ENCODE measurements at regions not wholly inside any gene's neighbourhood (a gene's known extent, or its start where the extent isn't known, plus 50 kb on each side); places are given as distances from the start of the nearest gene placed in this dataset.
"Not testable (repeated sequence)": the region's sequence is repeated elsewhere in the genome, so short reads cannot be mapped to it uniquely, and the experiment has no call there.

DNA sequence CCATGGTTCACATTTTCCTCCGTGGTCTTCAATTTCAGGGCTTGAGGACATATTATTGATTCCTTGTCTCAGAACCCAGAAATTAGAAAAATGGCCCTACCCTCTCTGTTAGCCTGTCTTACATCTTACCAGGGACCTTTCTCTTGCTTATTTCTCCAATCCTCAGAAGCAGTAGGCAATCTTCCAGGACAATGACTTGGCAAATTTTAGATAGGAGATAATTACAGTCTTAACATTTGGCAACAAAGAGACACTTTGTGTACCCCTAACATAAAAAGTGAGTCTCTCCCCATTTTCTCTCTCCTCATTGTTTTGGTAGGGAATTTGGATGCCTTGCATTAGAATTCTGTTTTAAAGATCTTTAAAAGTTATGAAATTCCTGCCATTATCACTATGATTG lies 778.1 kb upstream of the SLIT2 start:
- Histone ChIP-seq H3K4me1 (ENCODE audit: control insufficient read depth, extremely low read depth, insufficient read depth, low read length) (no peaks in the 10 kb centered on the region), H3K9ac (replicated peaks; ENCODE audit: extremely low read depth, insufficient read depth, low read length) (no peak overlapping the region), H3K9me1 (replicated peaks; ENCODE audit: control insufficient read depth, extremely low read depth, insufficient read depth, low read length) (no peaks in the 10 kb centered on the region), H3K9me3 (replicated peaks; ENCODE audit: control insufficient read depth, insufficient read depth, low read length) (no peaks in the 10 kb centered on the region), H3K36me3 (ENCODE audit: control insufficient read depth in 2 of 2, extremely low read depth in 1 of 2, insufficient read depth in 2 of 2, low read length in 2 of 2) (no peaks in the 10 kb centered on the region), H3K79me2 (ENCODE audit: control insufficient read depth, insufficient read depth, low read length) (no peaks in the 10 kb centered on the region), H3K4me2 (ENCODE audit: insufficient read depth, low read length) (no peak overlapping the region), H2AFZ (ENCODE audit: low read depth, low read length) (no peak overlapping the region), H3K27ac (ENCODE audit: insufficient read depth, low read depth, low read length) (no peak overlapping the region), H4K20me1 (replicated peaks; ENCODE audit: control insufficient read depth, extremely low read depth, insufficient read depth, low read length) (no peaks in the 10 kb centered on the region), H3K4me3 (replicated peaks in 1 of 3; ENCODE audit: insufficient read depth in 1 of 3, low read depth in 1 of 3, low read length in 3 of 3) (no peak overlapping the region), H3K27me3 (ENCODE audit: control insufficient read depth in 2 of 2, insufficient read depth in 2 of 2, low read length in 2 of 2) (no peaks in the 10 kb centered on the region)
- dilution Hi-C loops (cut with MboI; ENCODE audit: extremely low pct_ligation_motif_present, low sequenced_read_pairs), result no loop called here
- FAIRE-seq (no peak), DNase-seq (ENCODE audit: low read depth, low spot score) (no peak)
- intact Hi-C loops (cut with micrococcal nuclease), result no loop called here
- POLR2A ChIA-PET, result no interaction called here
- CTCF ChIA-PET, result no interaction called here
- TF ChIP-seq POLR2A (IDR thresholded peaks at IDR 0.05; ENCODE audit: low read depth, low read length), result no peak
- no peak for TF ChIP-seq EZH2 (IDR thresholded peaks at IDR 0.05; ENCODE audit: borderline replicate concordance, low read depth, low read length, severe bottlenecking)
- TF ChIP-seq MYC (IDR thresholded peaks at IDR 0.05; ENCODE audit: low read depth, low read length), result no peak
- no peak for TF ChIP-seq FOS (IDR thresholded peaks at IDR 0.05; ENCODE audit: borderline replicate concordance, insufficient read depth, low read length)
- no TSS peak for BruUV-seq (replicated peaks)

DNA sequence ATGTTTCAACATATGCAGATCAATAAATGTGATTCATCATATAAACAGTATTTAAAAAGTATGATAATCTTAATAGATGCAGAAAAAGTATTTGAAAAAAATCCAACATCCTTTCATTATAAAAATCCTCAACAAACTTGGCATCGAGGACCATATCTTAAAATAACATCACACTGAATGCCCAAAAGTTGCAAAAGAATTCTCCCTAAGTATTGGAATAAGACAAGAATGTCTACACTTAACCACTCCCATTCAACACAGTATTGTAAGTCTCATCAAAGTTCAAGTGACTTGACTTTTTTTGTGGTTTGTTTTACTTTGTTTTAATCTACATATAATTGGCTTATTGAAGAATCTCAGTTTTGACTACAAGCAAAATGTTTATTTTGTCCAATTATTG lies 779.0 kb upstream of the SLIT2 start:
- CTCF ChIA-PET, result no interaction called here

DNA sequence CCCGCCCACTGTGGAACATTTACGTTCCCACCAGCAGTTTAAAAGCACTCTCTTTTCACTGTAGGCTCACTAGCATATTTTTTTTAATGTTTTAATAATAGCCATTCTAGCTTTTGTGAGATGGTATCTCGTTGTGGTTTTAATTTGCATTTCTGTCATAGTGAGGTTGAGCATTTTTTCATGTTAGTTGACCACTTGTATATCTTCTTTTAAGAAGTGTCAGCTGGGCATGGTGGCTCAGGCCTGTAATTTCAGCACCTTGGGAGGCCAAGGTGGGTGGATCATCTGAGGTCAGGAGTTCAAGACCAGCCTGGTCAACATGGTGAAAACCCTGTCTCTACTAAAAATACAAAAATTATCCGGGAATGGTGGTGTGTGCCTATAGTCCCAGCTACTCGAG lies 781.7 kb upstream of the SLIT2 start:
- H3K27ac ChIP-seq (ENCODE audit: insufficient read depth, low read depth, low read length); H3K4me2 ChIP-seq (ENCODE audit: insufficient read depth, low read length); H3K4me3 ChIP-seq (replicated peaks in 1 of 3; ENCODE audit: insufficient read depth in 1 of 3, low read depth in 1 of 3, low read length in 3 of 3); DNase-seq (ENCODE audit: low read depth, low spot score); H3K9me3 ChIP-seq (replicated peaks; ENCODE audit: control insufficient read depth, insufficient read depth, low read length); H3K27me3 ChIP-seq (ENCODE audit: control insufficient read depth in 2 of 2, insufficient read depth in 2 of 2, low read length in 2 of 2); H3K79me2 ChIP-seq (ENCODE audit: control insufficient read depth, insufficient read depth, low read length); H3K36me3 ChIP-seq (ENCODE audit: control insufficient read depth in 2 of 2, extremely low read depth in 1 of 2, insufficient read depth in 2 of 2, low read length in 2 of 2); H4K20me1 ChIP-seq (replicated peaks; ENCODE audit: control insufficient read depth, extremely low read depth, insufficient read depth, low read length); H3K4me1 ChIP-seq (ENCODE audit: control insufficient read depth, extremely low read depth, insufficient read depth, low read length); H2AFZ ChIP-seq (ENCODE audit: low read depth, low read length); dilution Hi-C loops (cut with MboI; ENCODE audit: extremely low pct_ligation_motif_present, low sequenced_read_pairs); BruUV-seq (replicated peaks); FAIRE-seq; CTCF ChIA-PET; intact Hi-C loops (cut with micrococcal nuclease); H3K9ac ChIP-seq (replicated peaks; ENCODE audit: extremely low read depth, insufficient read depth, low read length); POLR2A ChIA-PET; H3K9me1 ChIP-seq (replicated peaks; ENCODE audit: control insufficient read depth, extremely low read depth, insufficient read depth, low read length): not testable (repeated sequence)

More for the DNA sequence above, 779.0 kb upstream of the SLIT2 start:
- no TSS peak for BruUV-seq (replicated peaks)
- no peaks in the 10 kb centered on the region for H3K36me3 ChIP-seq (ENCODE audit: control insufficient read depth in 2 of 2, extremely low read depth in 1 of 2, insufficient read depth in 2 of 2, low read length in 2 of 2)
- H3K79me2 ChIP-seq (ENCODE audit: control insufficient read depth, insufficient read depth, low read length), result no peaks in the 10 kb centered on the region
- H4K20me1 ChIP-seq (replicated peaks; ENCODE audit: control insufficient read depth, extremely low read depth, insufficient read depth, low read length), result no peaks in the 10 kb centered on the region
- intact Hi-C loops (cut with micrococcal nuclease) (no loop called here), dilution Hi-C loops (cut with MboI; ENCODE audit: extremely low pct_ligation_motif_present, low sequenced_read_pairs) (no loop called here)
- POLR2A ChIA-PET, result no interaction called here
- no peak overlapping the region for H3K4me3 ChIP-seq (replicated peaks in 1 of 3; ENCODE audit: insufficient read depth in 1 of 3, low read depth in 1 of 3, low read length in 3 of 3)
- H3K27me3 ChIP-seq (ENCODE audit: control insufficient read depth in 2 of 2, insufficient read depth in 2 of 2, low read length in 2 of 2), result no peaks in the 10 kb centered on the region
- no peaks in the 10 kb centered on the region for H3K9me3 ChIP-seq (replicated peaks; ENCODE audit: control insufficient read depth, insufficient read depth, low read length)
- no peak overlapping the region for H3K4me2 ChIP-seq (ENCODE audit: insufficient read depth, low read length)
- H3K27ac ChIP-seq (ENCODE audit: insufficient read depth, low read depth, low read length), result no peak overlapping the region
- no peaks in the 10 kb centered on the region for H3K4me1 ChIP-seq (ENCODE audit: control insufficient read depth, extremely low read depth, insufficient read depth, low read length)
- H3K9me1 ChIP-seq (replicated peaks; ENCODE audit: control insufficient read depth, extremely low read depth, insufficient read depth, low read length), result no peaks in the 10 kb centered on the region
- FAIRE-seq, result no peak
- no peak overlapping the region for H2AFZ ChIP-seq (ENCODE audit: low read depth, low read length)
- H3K9ac ChIP-seq (replicated peaks; ENCODE audit: extremely low read depth, insufficient read depth, low read length), result no peak overlapping the region
- TF ChIP-seq POLR2AphosphoS5 (IDR thresholded peaks at IDR 0.05; ENCODE audit: insufficient read depth, low read depth, low read length) (no peak), GATA2 (IDR thresholded peaks at IDR 0.05; ENCODE audit: insufficient read depth, insufficient read length, low read depth, low read length) (no peak), POLR2A (IDR thresholded peaks at IDR 0.05; ENCODE audit: low read depth, low read length) (no peak), JUN (IDR thresholded peaks at IDR 0.05; ENCODE audit: borderline replicate concordance, insufficient read depth, insufficient read length, low read depth) (no peak), EZH2 (IDR thresholded peaks at IDR 0.05; ENCODE audit: borderline replicate concordance, low read depth, low read length, severe bottlenecking) (no peak), FOS (IDR thresholded peaks at IDR 0.05; ENCODE audit: borderline replicate concordance, insufficient read depth, low read length) (no peak)
- TF ChIP-seq, protein P1, sequence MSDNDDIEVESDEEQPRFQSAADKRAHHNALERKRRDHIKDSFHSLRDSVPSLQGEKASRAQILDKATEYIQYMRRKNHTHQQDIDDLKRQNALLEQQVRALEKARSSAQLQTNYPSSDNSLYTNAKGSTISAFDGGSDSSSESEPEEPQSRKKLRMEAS (IDR thresholded peaks at IDR 0.05; ENCODE audit: insufficient read depth, insufficient read length), result no peak
- TF ChIP-seq, protein P2, sequence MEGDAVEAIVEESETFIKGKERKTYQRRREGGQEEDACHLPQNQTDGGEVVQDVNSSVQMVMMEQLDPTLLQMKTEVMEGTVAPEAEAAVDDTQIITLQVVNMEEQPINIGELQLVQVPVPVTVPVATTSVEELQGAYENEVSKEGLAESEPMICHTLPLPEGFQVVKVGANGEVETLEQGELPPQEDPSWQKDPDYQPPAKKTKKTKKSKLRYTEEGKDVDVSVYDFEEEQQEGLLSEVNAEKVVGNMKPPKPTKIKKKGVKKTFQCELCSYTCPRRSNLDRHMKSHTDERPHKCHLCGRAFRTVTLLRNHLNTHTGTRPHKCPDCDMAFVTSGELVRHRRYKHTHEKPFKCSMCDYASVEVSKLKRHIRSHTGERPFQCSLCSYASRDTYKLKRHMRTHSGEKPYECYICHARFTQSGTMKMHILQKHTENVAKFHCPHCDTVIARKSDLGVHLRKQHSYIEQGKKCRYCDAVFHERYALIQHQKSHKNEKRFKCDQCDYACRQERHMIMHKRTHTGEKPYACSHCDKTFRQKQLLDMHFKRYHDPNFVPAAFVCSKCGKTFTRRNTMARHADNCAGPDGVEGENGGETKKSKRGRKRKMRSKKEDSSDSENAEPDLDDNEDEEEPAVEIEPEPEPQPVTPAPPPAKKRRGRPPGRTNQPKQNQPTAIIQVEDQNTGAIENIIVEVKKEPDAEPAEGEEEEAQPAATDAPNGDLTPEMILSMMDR (IDR thresholded peaks at IDR 0.05; ENCODE audit: extremely low read depth in 1 of 2, insufficient read depth in 1 of 2, low read depth in 1 of 2, low read length in 2 of 2), result no peak
- no peak for DNase-seq (ENCODE audit: low read depth, low spot score)

Measured in endothelial cell of umbilical vein (primary cell).